Glutamatergic neuron (in vitro differentiated cells): ENCODE measurements at regions not wholly inside any gene's neighbourhood (a gene's known extent, or its start where the extent isn't known, plus 50 kb on each side); places are given as distances from the start of the nearest gene placed in this dataset.
"Not testable (repeated sequence)": the region's sequence is repeated elsewhere in the genome, so short reads cannot be mapped to it uniquely, and the experiment has no call there.

Experiments
- DNase-seq: peaks from one replicate; pipeline ENCODE4 v3.0.0; 2022
- H3K27ac Mint-ChIP-seq: one replicate; pipeline ENCODE4 v1.8.0; 2020; ENCODE audit warnings: mild to moderate bottlenecking, mixed read lengths, inconsistent platforms; ENCODE audit not compliant: unreplicated experiment
- H3K27me3 Mint-ChIP-seq: one replicate; pipeline ENCODE4 v1.8.0; 2020; ENCODE audit warnings: mild to moderate bottlenecking, moderate library complexity, mixed read lengths, inconsistent platforms; ENCODE audit not compliant: unreplicated experiment
- H3K36me3 Mint-ChIP-seq: one replicate; pipeline ENCODE4 v1.8.0; 2020; ENCODE audit warnings: mild to moderate bottlenecking, mixed read lengths, inconsistent platforms; ENCODE audit not compliant: unreplicated experiment
- H3K4me1 Mint-ChIP-seq: one replicate; pipeline ENCODE4 v1.8.0; 2020; ENCODE audit warnings: mild to moderate bottlenecking, low read depth, mixed read lengths, inconsistent platforms; ENCODE audit not compliant: unreplicated experiment
- H3K4me3 Mint-ChIP-seq: one replicate; pipeline ENCODE4 v1.8.0; 2020; ENCODE audit warnings: mild to moderate bottlenecking, mixed read lengths, inconsistent platforms; ENCODE audit not compliant: unreplicated experiment
- H3K9me3 Mint-ChIP-seq: one replicate; pipeline ENCODE4 v1.8.0; 2020; ENCODE audit warnings: mild to moderate bottlenecking, moderate library complexity, mixed read lengths, inconsistent platforms; ENCODE audit not compliant: unreplicated experiment
- CTCF ChIP-seq: fragments of 200-600 bp; sonication (generic); IDR thresholded peaks from one replicate; pipeline ENCODE4 v1.5.0; 2021; ENCODE audit not compliant: partially characterized antibody, unreplicated experiment

GRCh38 chr20:53869466-53870258 lies 200.7 kb downstream of the BCAS1 start:
- no peaks in the 10 kb centered on the region for H3K27me3 Mint-ChIP-seq
- peak; percentile 53 for TF ChIP-seq CTCF
- H3K4me3 Mint-ChIP-seq, result no peak overlapping the region
- DNase-seq, result peak; percentile 43
- no peaks in the 10 kb centered on the region for H3K36me3 Mint-ChIP-seq
- H3K27ac Mint-ChIP-seq, result peak overlapping the region; percentile 19
- peaks cover 1% of the 10 kb centered on the region for H3K9me3 Mint-ChIP-seq
- H3K4me1 Mint-ChIP-seq, result peaks cover 32% of the 10 kb centered on the region

- Mint-ChIP-seq H3K9me3 (peaks cover 1% of the 10 kb centered on the region), H3K4me1 (peaks cover 38% of the 10 kb centered on the region), H3K4me3 (no peak overlapping the region), H3K36me3 (no peaks in the 10 kb centered on the region), H3K27ac (peak overlapping the region; percentile 2), H3K27me3 (no peaks in the 10 kb centered on the region)
- no peak for TF ChIP-seq CTCF
- no peak for DNase-seq
Measured at GRCh38 chr20:53867741-53868351, 202.5 kb downstream of the BCAS1 start.

GRCh38 chr20:53866794-53867740 lies 203.3 kb downstream of the BCAS1 start:
- Mint-ChIP-seq H3K4me1 (peaks cover 32% of the 10 kb centered on the region), H3K4me3 (peak overlapping the region; percentile 60), H3K36me3 (no peaks in the 10 kb centered on the region), H3K27ac (peak overlapping the region; percentile 18), H3K9me3 (peaks cover 1% of the 10 kb centered on the region), H3K27me3 (no peaks in the 10 kb centered on the region)
- DNase-seq, result no peak
- TF ChIP-seq CTCF, result no peak

DNA sequence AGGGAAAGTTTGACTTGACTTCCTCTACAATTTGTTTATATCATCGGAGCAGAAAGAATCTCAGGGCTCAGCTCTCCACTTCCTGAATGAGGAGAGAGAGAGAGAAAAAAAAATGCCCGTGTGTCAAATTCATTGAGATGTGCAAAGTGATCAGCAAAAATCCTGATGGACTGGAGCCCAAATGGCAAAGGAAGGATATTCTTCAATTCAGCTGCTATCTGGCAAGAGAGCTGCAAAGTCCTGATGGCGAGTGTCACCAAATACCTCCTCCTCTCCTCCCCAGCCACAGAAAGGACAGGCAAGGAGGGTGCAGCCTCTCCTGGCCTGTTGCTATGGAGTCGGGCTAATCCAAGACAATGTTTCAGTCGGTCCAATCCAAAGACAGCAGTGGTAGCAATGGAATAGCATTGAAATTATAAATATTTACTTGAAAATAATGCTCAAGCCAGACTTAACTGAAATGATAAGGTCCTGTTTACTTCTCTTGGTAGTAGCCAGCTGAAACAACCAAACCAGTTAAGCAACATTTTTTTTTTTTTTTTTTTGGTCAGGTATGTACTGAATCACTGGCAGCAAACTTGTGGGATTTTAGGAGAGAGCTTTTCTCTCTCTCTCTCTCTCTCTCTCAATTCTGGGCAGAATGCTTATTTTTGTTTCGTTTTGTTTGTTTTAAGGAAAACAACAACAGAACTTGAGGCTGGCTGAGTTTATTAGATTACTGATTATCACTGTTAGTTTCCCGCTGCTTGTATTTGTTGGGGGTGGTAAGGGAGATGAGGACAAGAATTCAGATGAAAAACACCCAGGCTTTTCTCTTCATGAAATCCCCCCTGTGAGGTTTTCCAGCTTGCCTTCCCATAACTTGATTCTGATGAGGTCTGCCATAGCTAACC lies 204.2 kb downstream of the BCAS1 start:
- H3K27ac Mint-ChIP-seq, result peak overlapping the region; percentile 18
- no peaks in the 10 kb centered on the region for H3K27me3 Mint-ChIP-seq
- DNase-seq, result peak; percentile 22

DNA sequence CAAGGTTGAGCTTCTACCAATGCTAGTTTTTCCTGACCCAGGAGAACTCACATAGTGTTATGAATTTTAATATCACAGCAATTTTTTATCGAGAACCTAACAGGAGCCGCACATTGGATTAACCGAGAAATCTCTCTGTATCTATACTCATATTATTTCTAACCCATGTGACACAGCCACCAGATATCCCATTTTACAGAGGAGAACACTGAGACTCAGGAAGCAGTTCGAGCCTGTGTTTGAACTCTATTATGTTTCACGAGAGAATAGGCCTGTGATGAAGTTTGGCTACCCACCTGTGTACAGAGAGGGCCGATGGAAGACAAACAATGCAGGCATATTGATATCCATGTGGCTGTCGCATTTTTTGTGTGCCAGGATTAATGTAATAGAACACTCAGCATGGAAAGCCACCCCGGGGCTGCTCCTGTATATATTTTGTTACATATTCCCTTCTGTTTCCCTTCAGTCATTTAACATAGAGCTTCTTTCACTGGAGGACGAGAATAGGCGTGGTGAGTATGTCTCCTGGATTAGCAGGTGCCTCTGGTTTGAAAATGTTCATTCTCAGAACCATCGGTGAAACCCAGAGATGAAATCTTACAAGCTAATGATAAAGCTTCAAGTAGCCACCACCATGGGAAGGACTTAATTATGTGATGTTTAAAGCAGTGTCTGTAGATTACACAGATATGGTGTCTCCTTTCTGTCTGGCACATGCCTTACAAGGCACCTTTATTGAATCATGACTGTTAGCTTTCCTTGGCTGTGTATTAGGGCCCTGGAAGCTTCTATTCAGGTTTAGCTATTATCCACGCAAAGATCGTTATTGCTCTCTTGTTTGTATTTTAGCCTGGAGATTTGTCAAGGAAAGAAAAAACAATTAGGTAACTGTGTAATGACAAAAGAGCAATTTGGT lies 205.4 kb downstream of the BCAS1 start:
- DNase-seq, H3K27me3 Mint-ChIP-seq, H3K36me3 Mint-ChIP-seq, H3K4me3 Mint-ChIP-seq, H3K9me3 Mint-ChIP-seq, H3K27ac Mint-ChIP-seq: not testable (repeated sequence)
- H3K4me1 Mint-ChIP-seq, result peaks cover 31% of the 10 kb centered on the region

More for the DNA sequence above, 204.2 kb downstream of the BCAS1 start:
- Mint-ChIP-seq H3K36me3 (no peaks in the 10 kb centered on the region), H3K4me3 (peak overlapping the region; percentile 60), H3K9me3 (no peaks in the 10 kb centered on the region), H3K4me1 (peaks cover 31% of the 10 kb centered on the region)
- TF ChIP-seq CTCF, result no peak

- not testable (repeated sequence) for H3K9me3 Mint-ChIP-seq, H3K27ac Mint-ChIP-seq, H3K4me3 Mint-ChIP-seq, H3K27me3 Mint-ChIP-seq, DNase-seq, H3K36me3 Mint-ChIP-seq
- peaks cover 31% of the 10 kb centered on the region for H3K4me1 Mint-ChIP-seq
Measured at GRCh38 chr20:53863923-53864641, 206.3 kb downstream of the BCAS1 start.
